Right lobe of liver (tissue), 6 donors: ENCODE measurements at regions not wholly inside any gene's neighbourhood (a gene's known extent, or its start where the extent isn't known, plus 50 kb on each side); places are given as distances from the start of the nearest gene placed in this dataset.

Experiments
- ATAC-seq, 4 donors: fragments of 200-7000 bp; cut with Tn5 transposase; one replicate each; pipeline ENCODE4 v1.9.1; 2020; ENCODE audit warnings: mild to moderate bottlenecking in 4 of 4, moderate library complexity in 4 of 4
- DNase-seq, 3 donors: peaks; one replicate each; pipeline ENCODE4 v3.0.0-alpha.2; 2020
- H3K27ac ChIP-seq, 3 donors: fragments of 200-600 bp; one replicate each; pipeline ENCODE4 v1.8.0; 2022
- H3K27me3 ChIP-seq, 2 donors: fragments of 200-600 bp; one replicate each; pipeline ENCODE4 v1.8.0; 2022
- H3K36me3 ChIP-seq, 4 donors: fragments of 200-600 bp; sonication (generic) in 1 of 4; one replicate each; pipeline versions ENCODE4 v1.5.1 to v1.8.0; 2017 to 2022; ENCODE audit warnings: control low read depth in 1 of 4
- H3K4me1 ChIP-seq, 4 donors: fragments of 200-600 bp; sonication (generic) in 1 of 4; one replicate each; pipeline versions ENCODE4 v1.5.1 to v1.8.0; 2017 to 2022; ENCODE audit warnings: control low read depth in 1 of 4
- H3K4me3 ChIP-seq, 3 donors: fragments of 200-600 bp; one replicate each; pipeline ENCODE4 v1.8.0; 2022
- H3K9me3 ChIP-seq, 4 donors: fragments of 200-600 bp; sonication (generic) in 1 of 4; one replicate each; pipeline versions ENCODE4 v1.5.1 to v1.8.0; 2017 to 2022; ENCODE audit warnings: control low read depth in 1 of 4
- CTCF ChIP-seq, 4 donors: fragments of 200-600 bp in 3 of 4; fragments of 450-650 bp in 1 of 4; IDR thresholded peaks; one replicate each; pipeline versions ENCODE4 v1.5.1 to v1.8.0; 2016 to 2022; ENCODE audit warnings: antibody characterized with exemption in 4 of 4, mild to moderate bottlenecking in 2 of 4
- POLR2A ChIP-seq: fragments of 450-650 bp; IDR thresholded peaks from one replicate; pipeline ENCODE4 v1.6.1; 2017; ENCODE audit warnings: antibody characterized with exemption, mild to moderate bottlenecking
- WGBS: methylation state at CpG from one replicate; pipeline ENCODE4 v1.1.6; 2018; ENCODE audit warnings: low coverage, low lambda C conversion rate; ENCODE audit not compliant: insufficient coverage; ENCODE audit errors: missing lambda C conversion rate; 5-methylcytosine and 5-hydroxymethylcytosine counted together
- intact Hi-C, 2 donors: fragments of 100-400 bp; cut with DNase I; formaldehyde crosslinking; loops; one replicate each; pipeline versions ENCODE4 v1.11.2 to v1.14.1; 2022
- donor health status: DM: no; HTN: yes; CAD: no.
- donor health status: DM: no; HTN: no; CAD: no.
- donor health status: DM: no; HTN: no; CAD: no.
- donor health status: DM: no; HTN: yes; CAD: no.
- donor health status: DM: no; HTN: yes; CAD: no.

- ATAC-seq: no peak
- intact Hi-C loops: no loop called here
- H3K27ac ChIP-seq: no peak overlapping the region
- no peaks in the 10 kb centered on the region for H3K27me3 ChIP-seq
- no peaks in the 10 kb centered on the region for H3K4me1 ChIP-seq
- TF ChIP-seq POLR2A (no peak), CTCF (IDR thresholded peaks at IDR 0.05) (no peak)
- no peaks in the 10 kb centered on the region for H3K36me3 ChIP-seq
- H3K4me3 ChIP-seq: no peak overlapping the region
- no peaks in the 10 kb centered on the region for H3K9me3 ChIP-seq
- DNase-seq: no peak
Observed at GRCh38 chrY:8335299-8335835, 1001.9 kb upstream of the TSPY4 start.

GRCh38 chrY:8336112-8336774 lies 1001.0 kb upstream of the TSPY4 start:
- H3K27me3 ChIP-seq: no peaks in the 10 kb centered on the region

GRCh38 chrY:8341000-8341399 lies 996.3 kb upstream of the TSPY4 start:
- Histone ChIP-seq H3K27me3 (no peaks in the 10 kb centered on the region), H3K4me3 (no peak overlapping the region), H3K27ac (no peak overlapping the region), H3K4me1 (no peaks in the 10 kb centered on the region), H3K9me3 (no peaks in the 10 kb centered on the region), H3K36me3 (no peaks in the 10 kb centered on the region)
- intact Hi-C loops: no loop called here
- no peak for ATAC-seq
- TF ChIP-seq POLR2A (no peak), CTCF (IDR thresholded peaks at IDR 0.05) (no peak)
- no CpG with 5 or more reads among the region's 2 CpGs for WGBS
- no peak for DNase-seq

More at GRCh38 chrY:8336112-8336774, 1001.0 kb upstream of the TSPY4 start:
- Histone ChIP-seq H3K36me3 (no peaks in the 10 kb centered on the region), H3K4me1 (no peaks in the 10 kb centered on the region), H3K27ac (no peak overlapping the region), H3K4me3 (no peak overlapping the region), H3K9me3 (no peaks in the 10 kb centered on the region)
- TF ChIP-seq POLR2A (no peak), CTCF (IDR thresholded peaks at IDR 0.05) (no peak)
- ATAC-seq (peak in 1 of 4 donors; percentile 83), DNase-seq (no peak)
- no CpG with 5 or more reads among the region's 3 CpGs for WGBS
- intact Hi-C loops: no loop called here

GRCh38 chrY:8342173-8342572 lies 995.1 kb upstream of the TSPY4 start:
- peak in 1 of 4 donors; percentile 40 for ATAC-seq
- H3K36me3 ChIP-seq: no peaks in the 10 kb centered on the region
- WGBS: no CpG with 5 or more reads among the region's 2 CpGs
- H3K9me3 ChIP-seq: no peaks in the 10 kb centered on the region
- H3K27me3 ChIP-seq: no peaks in the 10 kb centered on the region
- intact Hi-C loops: no loop called here
- no peaks in the 10 kb centered on the region for H3K4me1 ChIP-seq
- H3K4me3 ChIP-seq: no peak overlapping the region
- no peak for DNase-seq
- TF ChIP-seq CTCF (IDR thresholded peaks at IDR 0.05) (no peak), POLR2A (no peak)
- no peak overlapping the region for H3K27ac ChIP-seq

GRCh38 chrY:8351241-8351640 lies 986.0 kb upstream of the TSPY4 start:
- DNase-seq (no peak), ATAC-seq (no peak)
- H3K4me3 ChIP-seq: no peak overlapping the region
- no peaks in the 10 kb centered on the region for H3K4me1 ChIP-seq
- H3K36me3 ChIP-seq: no peaks in the 10 kb centered on the region
- H3K9me3 ChIP-seq: no peaks in the 10 kb centered on the region
- no CpG with 5 or more reads among the region's 1 CpG for WGBS
- H3K27ac ChIP-seq: no peak overlapping the region
- TF ChIP-seq CTCF (IDR thresholded peaks at IDR 0.05) (no peak), POLR2A (no peak)
- intact Hi-C loops: no loop called here
- H3K27me3 ChIP-seq: no peaks in the 10 kb centered on the region
